ENCODE measurements at regions not wholly inside any gene's neighbourhood (a gene's known extent, or its start where the extent isn't known, plus 50 kb on each side); places are given as distances from the start of the nearest gene placed in this dataset.

GRCh38 chr12:61880186-61880585 is 380.0 kb upstream of the USP15 start:
- Mint-ChIP-seq H3K27me3 (no peaks in the 10 kb centered on the region), H3K36me3 (ENCODE audit: low read depth) (no peaks in the 10 kb centered on the region), H3K27ac (no peak overlapping the region), H3K9me3 (no peaks in the 10 kb centered on the region), H3K4me3 (no peak overlapping the region), H3K4me1 (ENCODE audit: low read depth) (no peaks in the 10 kb centered on the region)
- TF ChIP-seq CTCF (IDR thresholded peaks at IDR 0.05) = no peak
- CTCF ChIA-PET = no interaction called here
- intact Hi-C loops (cut with micrococcal nuclease) = no loop called here
- ATAC-seq (no peak), DNase-seq (no peak)
- POLR2A ChIA-PET = no interaction called here

GRCh38 chr12:61891632-61892031 is 368.6 kb upstream of the USP15 start:
- POLR2A ChIA-PET = no interaction called here
- CTCF ChIA-PET = no interaction called here
- Mint-ChIP-seq H3K27ac (no peak overlapping the region), H3K4me3 (no peak overlapping the region), H3K27me3 (peaks cover 1% of the 10 kb centered on the region), H3K36me3 (ENCODE audit: low read depth) (no peaks in the 10 kb centered on the region), H3K4me1 (ENCODE audit: low read depth) (no peaks in the 10 kb centered on the region), H3K9me3 (no peaks in the 10 kb centered on the region)
- no peak for DNase-seq
- ATAC-seq = no peak
- TF ChIP-seq CTCF (IDR thresholded peaks at IDR 0.05) = no peak
- intact Hi-C loops (cut with micrococcal nuclease) = no loop called here

- intact Hi-C loops (cut with micrococcal nuclease) = no loop called here
- DNase-seq (no peak), ATAC-seq (no peak)
- ChIA-PET CTCF (no interaction called here), POLR2A (no interaction called here)
- H3K9me3 Mint-ChIP-seq = peaks cover 11% of the 10 kb centered on the region
- H3K27ac Mint-ChIP-seq = no peak overlapping the region
- no peak overlapping the region for H3K4me3 Mint-ChIP-seq
- TF ChIP-seq CTCF (IDR thresholded peaks at IDR 0.05) = no peak
- no peaks in the 10 kb centered on the region for H3K4me1 Mint-ChIP-seq (ENCODE audit: low read depth)
- H3K36me3 Mint-ChIP-seq (ENCODE audit: low read depth) = peaks cover 4% of the 10 kb centered on the region
- peaks cover 1% of the 10 kb centered on the region for H3K27me3 Mint-ChIP-seq
Observed at GRCh38 chr12:61894168-61894567, 366.0 kb upstream of the USP15 start.

- no peaks in the 10 kb centered on the region for H3K4me1 Mint-ChIP-seq (ENCODE audit: low read depth)
- TF ChIP-seq CTCF (IDR thresholded peaks at IDR 0.05) = no peak
- H3K36me3 Mint-ChIP-seq (ENCODE audit: low read depth) = peaks cover 4% of the 10 kb centered on the region
- H3K27me3 Mint-ChIP-seq = peaks cover 1% of the 10 kb centered on the region
- ChIA-PET CTCF (no interaction called here), POLR2A (no interaction called here)
- intact Hi-C loops (cut with micrococcal nuclease) = no loop called here
- peaks cover 13% of the 10 kb centered on the region for H3K9me3 Mint-ChIP-seq
- no peak overlapping the region for H3K4me3 Mint-ChIP-seq
- no peak overlapping the region for H3K27ac Mint-ChIP-seq
- ATAC-seq (no peak), DNase-seq (no peak)
Observed at GRCh38 chr12:61896436-61896835, 363.8 kb upstream of the USP15 start.

- Mint-ChIP-seq H3K27ac (no peak overlapping the region), H3K4me3 (no peak overlapping the region), H3K4me1 (ENCODE audit: low read depth) (no peaks in the 10 kb centered on the region), H3K27me3 (no peaks in the 10 kb centered on the region), H3K9me3 (peaks cover 13% of the 10 kb centered on the region), H3K36me3 (ENCODE audit: low read depth) (peaks cover 4% of the 10 kb centered on the region)
- ATAC-seq = no peak
- intact Hi-C loops (cut with micrococcal nuclease) = no loop called here
- DNase-seq = no peak
- POLR2A ChIA-PET = no interaction called here
- CTCF ChIA-PET = no interaction called here
- TF ChIP-seq CTCF (IDR thresholded peaks at IDR 0.05) = no peak
Observed at GRCh38 chr12:61902403-61902802, 357.8 kb upstream of the USP15 start.
